ENCODE measurements at regions not wholly inside any gene's neighbourhood (a gene's known extent, or its start where the extent isn't known, plus 50 kb on each side); places are given as distances from the start of the nearest gene placed in this dataset.

- H3K27me3 Mint-ChIP-seq = peaks cover 31% of the 10 kb centered on the region
Observed at GRCh38 chr7:35384761-35385700, 131.1 kb upstream of the TBX20 start.

GRCh38 chr7:35380739-35381224 is 126.9 kb upstream of the TBX20 start:
- ATAC-seq (replicated peaks; ENCODE audit: extremely low read depth, poor library complexity, severe bottlenecking) = no peak
- no peaks in the 10 kb centered on the region for H3K4me1 Mint-ChIP-seq
- DNase-seq (ENCODE audit: low spot score in 2 of 2) = no peak
- no peak overlapping the region for H3K27ac Mint-ChIP-seq (ENCODE audit: low read depth)
- H3K27me3 Mint-ChIP-seq = peaks cover 57% of the 10 kb centered on the region
- H3K9me3 Mint-ChIP-seq = no peaks in the 10 kb centered on the region
- H3K36me3 Mint-ChIP-seq (ENCODE audit: insufficient read depth) = peaks cover 3% of the 10 kb centered on the region
- no peak overlapping the region for H3K4me3 Mint-ChIP-seq

More at GRCh38 chr7:35384761-35385700, 131.1 kb upstream of the TBX20 start:
- H3K27ac Mint-ChIP-seq (ENCODE audit: low read depth) = no peak overlapping the region
- ATAC-seq (replicated peaks; ENCODE audit: extremely low read depth, poor library complexity, severe bottlenecking) (no peak), DNase-seq (ENCODE audit: low spot score in 2 of 2) (no peak)
- H3K4me3 Mint-ChIP-seq = no peak overlapping the region
- peaks cover 3% of the 10 kb centered on the region for H3K36me3 Mint-ChIP-seq (ENCODE audit: insufficient read depth)
- H3K4me1 Mint-ChIP-seq = no peaks in the 10 kb centered on the region
- H3K9me3 Mint-ChIP-seq = no peaks in the 10 kb centered on the region

GRCh38 chr7:35379481-35379880 is 125.6 kb upstream of the TBX20 start:
- peaks cover 3% of the 10 kb centered on the region for H3K36me3 Mint-ChIP-seq (ENCODE audit: insufficient read depth)
- no peak for DNase-seq (ENCODE audit: low spot score in 2 of 2)
- no peak overlapping the region for H3K4me3 Mint-ChIP-seq

GRCh38 chr7:35375516-35375915 is 121.6 kb upstream of the TBX20 start:
- Mint-ChIP-seq H3K27ac (ENCODE audit: low read depth) (no peak overlapping the region), H3K9me3 (no peaks in the 10 kb centered on the region), H3K36me3 (ENCODE audit: insufficient read depth) (peaks cover 2% of the 10 kb centered on the region), H3K27me3 (peaks cover 50% of the 10 kb centered on the region), H3K4me3 (no peak overlapping the region), H3K4me1 (no peaks in the 10 kb centered on the region)
- ATAC-seq (replicated peaks; ENCODE audit: extremely low read depth, poor library complexity, severe bottlenecking) (no peak), DNase-seq (ENCODE audit: low spot score in 2 of 2) (no peak)

More at GRCh38 chr7:35379481-35379880, 125.6 kb upstream of the TBX20 start:
- Mint-ChIP-seq H3K9me3 (no peaks in the 10 kb centered on the region), H3K4me1 (no peaks in the 10 kb centered on the region), H3K27me3 (peaks cover 55% of the 10 kb centered on the region), H3K27ac (ENCODE audit: low read depth) (no peak overlapping the region)
- no peak for ATAC-seq (replicated peaks; ENCODE audit: extremely low read depth, poor library complexity, severe bottlenecking)

GRCh38 chr7:35374858-35375257 is 121.0 kb upstream of the TBX20 start:
- DNase-seq (ENCODE audit: low spot score in 2 of 2) (no peak), ATAC-seq (replicated peaks; ENCODE audit: extremely low read depth, poor library complexity, severe bottlenecking) (no peak)
- no peaks in the 10 kb centered on the region for H3K9me3 Mint-ChIP-seq
- H3K27me3 Mint-ChIP-seq = peaks cover 51% of the 10 kb centered on the region
- no peaks in the 10 kb centered on the region for H3K4me1 Mint-ChIP-seq
- no peak overlapping the region for H3K27ac Mint-ChIP-seq (ENCODE audit: low read depth)
- no peaks in the 10 kb centered on the region for H3K36me3 Mint-ChIP-seq (ENCODE audit: insufficient read depth)
- H3K4me3 Mint-ChIP-seq = no peak overlapping the region

GRCh38 chr7:35371221-35371620 is 117.3 kb upstream of the TBX20 start:
- Mint-ChIP-seq H3K27ac (ENCODE audit: low read depth) (no peak overlapping the region), H3K4me3 (no peak overlapping the region), H3K4me1 (no peaks in the 10 kb centered on the region), H3K9me3 (no peaks in the 10 kb centered on the region), H3K36me3 (ENCODE audit: insufficient read depth) (no peaks in the 10 kb centered on the region), H3K27me3 (peaks cover 28% of the 10 kb centered on the region)
- DNase-seq (ENCODE audit: low spot score in 2 of 2) = no peak
- no peak for ATAC-seq (replicated peaks; ENCODE audit: extremely low read depth, poor library complexity, severe bottlenecking)

- H3K9me3 Mint-ChIP-seq = no peaks in the 10 kb centered on the region
- peaks cover 28% of the 10 kb centered on the region for H3K27me3 Mint-ChIP-seq
- no peaks in the 10 kb centered on the region for H3K4me1 Mint-ChIP-seq
- H3K36me3 Mint-ChIP-seq (ENCODE audit: insufficient read depth) = no peaks in the 10 kb centered on the region
- no peak overlapping the region for H3K27ac Mint-ChIP-seq (ENCODE audit: low read depth)
- no peak for ATAC-seq (replicated peaks; ENCODE audit: extremely low read depth, poor library complexity, severe bottlenecking)
- H3K4me3 Mint-ChIP-seq = no peak overlapping the region
- no peak for DNase-seq (ENCODE audit: low spot score in 2 of 2)
Observed at GRCh38 chr7:35370687-35371086, 116.8 kb upstream of the TBX20 start.

- H3K4me1 Mint-ChIP-seq = no peaks in the 10 kb centered on the region
- H3K27me3 Mint-ChIP-seq = peaks cover 35% of the 10 kb centered on the region
- no peak overlapping the region for H3K27ac Mint-ChIP-seq (ENCODE audit: low read depth)
- DNase-seq (ENCODE audit: low spot score in 2 of 2) (no peak), ATAC-seq (replicated peaks; ENCODE audit: extremely low read depth, poor library complexity, severe bottlenecking) (no peak)
- no peaks in the 10 kb centered on the region for H3K36me3 Mint-ChIP-seq (ENCODE audit: insufficient read depth)
- no peaks in the 10 kb centered on the region for H3K9me3 Mint-ChIP-seq
- no peak overlapping the region for H3K4me3 Mint-ChIP-seq
Observed at GRCh38 chr7:35366167-35367155, 112.6 kb upstream of the TBX20 start.

GRCh38 chr7:35365523-35365922 is 111.6 kb upstream of the TBX20 start:
- ATAC-seq (replicated peaks; ENCODE audit: extremely low read depth, poor library complexity, severe bottlenecking) (no peak), DNase-seq (ENCODE audit: low spot score in 2 of 2) (no peak)
- Mint-ChIP-seq H3K27me3 (peaks cover 32% of the 10 kb centered on the region), H3K27ac (ENCODE audit: low read depth) (no peak overlapping the region), H3K9me3 (no peaks in the 10 kb centered on the region), H3K36me3 (ENCODE audit: insufficient read depth) (no peaks in the 10 kb centered on the region), H3K4me1 (no peaks in the 10 kb centered on the region), H3K4me3 (no peak overlapping the region)

- DNase-seq (ENCODE audit: low spot score in 2 of 2) (no peak), ATAC-seq (replicated peaks; ENCODE audit: extremely low read depth, poor library complexity, severe bottlenecking) (no peak)
- Mint-ChIP-seq H3K27ac (ENCODE audit: low read depth) (no peak overlapping the region), H3K27me3 (peaks cover 26% of the 10 kb centered on the region), H3K4me1 (no peaks in the 10 kb centered on the region), H3K4me3 (no peak overlapping the region), H3K36me3 (ENCODE audit: insufficient read depth) (peaks cover under 1% of the 10 kb centered on the region), H3K9me3 (no peaks in the 10 kb centered on the region)
Observed at GRCh38 chr7:35362341-35362740, 108.4 kb upstream of the TBX20 start.

GRCh38 chr7:35359423-35359822 is 105.5 kb upstream of the TBX20 start:
- Mint-ChIP-seq H3K27ac (ENCODE audit: low read depth) (no peak overlapping the region), H3K9me3 (no peaks in the 10 kb centered on the region), H3K4me1 (no peaks in the 10 kb centered on the region), H3K36me3 (ENCODE audit: insufficient read depth) (peaks cover 2% of the 10 kb centered on the region), H3K4me3 (no peak overlapping the region), H3K27me3 (peaks cover 44% of the 10 kb centered on the region)
- DNase-seq (ENCODE audit: low spot score in 2 of 2) = no peak
- no peak for ATAC-seq (replicated peaks; ENCODE audit: extremely low read depth, poor library complexity, severe bottlenecking)

GRCh38 chr7:35356495-35356894 is 102.6 kb upstream of the TBX20 start:
- ATAC-seq (replicated peaks; ENCODE audit: extremely low read depth, poor library complexity, severe bottlenecking) (no peak), DNase-seq (ENCODE audit: low spot score in 2 of 2) (no peak)
- Mint-ChIP-seq H3K36me3 (ENCODE audit: insufficient read depth) (peaks cover 2% of the 10 kb centered on the region), H3K4me3 (no peak overlapping the region), H3K27ac (ENCODE audit: low read depth) (no peak overlapping the region), H3K27me3 (peaks cover 45% of the 10 kb centered on the region), H3K9me3 (no peaks in the 10 kb centered on the region), H3K4me1 (no peaks in the 10 kb centered on the region)

Data from central memory CD8-positive, alpha-beta T cell (primary cell).